GM19239 (cell line): ENCODE measurements at regions not wholly inside any gene's neighbourhood (a gene's known extent, or its start where the extent isn't known, plus 50 kb on each side); places are given as distances from the start of the nearest gene placed in this dataset.

ENCODE experiments used
- DNase-seq: peaks from one replicate; pipeline ENCODE4 v3.0.0; 2011; ENCODE audit warnings: low spot score; ENCODE audit not compliant: insufficient read length
- FAIRE-seq: peaks from 2 replicates; lab custom pipeline; 2011; peaks lifted over from hg19 to GRCh38; lab: Jason Lieb, UNC

DNA sequence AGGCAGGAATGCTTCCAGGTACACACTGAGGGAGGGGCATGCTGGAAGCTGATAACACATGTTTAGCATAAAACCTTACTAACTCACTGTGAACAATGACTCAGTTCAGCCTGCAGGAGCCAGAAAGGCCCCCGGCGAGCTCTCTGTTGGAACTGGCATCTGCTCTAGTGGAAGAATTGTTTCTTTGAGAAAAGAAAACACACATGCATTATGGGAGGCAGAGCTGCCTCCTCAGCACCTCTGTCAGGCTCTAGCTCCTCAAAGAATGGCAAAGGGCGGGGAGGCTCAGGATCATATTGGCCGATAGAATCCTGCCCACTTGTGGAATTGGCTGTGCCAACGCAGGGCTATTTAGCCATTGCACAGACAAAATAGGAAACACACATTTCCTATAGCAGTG is 338.3 kb downstream of the CXCL12 start:
- no peak for FAIRE-seq
- no peak for DNase-seq

DNA sequence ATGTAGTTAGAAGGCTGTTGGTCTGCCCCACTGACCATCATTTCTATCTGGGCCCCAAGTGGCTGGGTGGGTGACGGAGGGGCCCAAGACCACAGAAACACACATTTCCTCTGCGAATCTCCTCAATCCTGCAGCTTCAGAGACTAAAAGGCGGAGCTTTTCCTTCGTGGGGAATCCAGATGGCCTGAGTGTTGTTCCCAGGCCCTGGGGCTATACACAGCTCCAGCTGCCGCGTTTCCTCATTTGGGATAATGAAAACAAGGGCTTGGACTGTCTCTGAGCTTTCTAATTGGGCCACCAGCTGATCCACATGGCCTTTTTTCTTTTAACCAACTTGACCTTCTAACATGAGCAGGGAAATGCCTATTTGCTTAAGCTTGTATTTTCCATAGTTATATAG is 339.9 kb downstream of the CXCL12 start:
- FAIRE-seq (no peak), DNase-seq (no peak)

DNA sequence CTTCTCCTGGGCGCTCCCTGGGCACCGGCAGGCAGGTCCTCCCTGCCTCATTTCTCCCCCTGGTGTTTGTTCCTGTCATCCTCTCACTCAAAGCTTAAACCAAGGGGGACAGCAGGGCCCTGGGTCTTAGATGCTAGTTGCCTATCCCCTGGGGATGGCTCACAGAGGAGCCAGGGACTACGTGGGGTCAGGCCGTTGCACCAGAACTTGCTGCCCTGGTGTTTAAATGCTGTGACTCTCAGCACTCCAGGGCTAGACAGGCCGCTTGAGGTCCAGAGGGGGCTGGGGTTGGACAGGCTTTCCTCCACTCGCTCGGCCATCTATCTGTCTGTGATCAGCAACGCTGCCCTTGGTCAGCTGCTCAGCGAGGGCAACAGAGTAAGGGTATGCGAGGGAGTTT is 340.3 kb downstream of the CXCL12 start:
- FAIRE-seq (no peak), DNase-seq (no peak)

DNA sequence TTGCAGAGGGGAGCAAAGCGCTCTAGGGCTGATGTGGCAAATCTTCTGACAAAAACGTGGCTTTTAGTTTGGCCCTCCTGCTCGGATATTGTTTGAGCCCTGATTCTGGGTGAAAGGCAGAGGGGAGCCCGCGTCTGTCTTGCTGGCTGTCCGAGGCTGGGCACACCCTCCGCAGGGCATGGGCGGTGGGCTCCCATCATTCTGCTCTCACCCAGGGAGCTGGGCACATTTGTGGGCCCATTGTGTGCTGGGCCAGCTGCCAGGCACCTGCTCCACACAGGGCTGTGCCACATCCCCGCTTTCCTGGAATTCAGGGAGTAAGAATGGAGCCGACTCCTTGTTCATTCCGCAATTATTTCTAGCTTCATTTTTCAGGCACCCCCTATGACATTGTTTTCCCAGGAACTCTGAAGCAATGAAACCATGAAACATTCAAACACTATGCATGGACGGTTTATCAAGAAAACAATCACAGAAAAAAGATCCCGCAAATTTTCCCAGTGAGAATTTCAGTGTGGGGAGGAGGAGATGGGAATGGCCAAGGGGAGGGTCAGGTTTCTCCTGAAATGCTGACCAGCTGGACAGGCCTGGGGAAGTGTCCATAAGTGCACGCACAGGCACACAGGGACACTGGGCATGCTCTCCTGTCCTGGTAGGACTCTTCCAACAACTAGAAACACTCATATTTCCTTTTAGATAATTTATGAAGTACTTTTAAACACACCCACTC is 341.1 kb downstream of the CXCL12 start:
- no peak for FAIRE-seq

DNA sequence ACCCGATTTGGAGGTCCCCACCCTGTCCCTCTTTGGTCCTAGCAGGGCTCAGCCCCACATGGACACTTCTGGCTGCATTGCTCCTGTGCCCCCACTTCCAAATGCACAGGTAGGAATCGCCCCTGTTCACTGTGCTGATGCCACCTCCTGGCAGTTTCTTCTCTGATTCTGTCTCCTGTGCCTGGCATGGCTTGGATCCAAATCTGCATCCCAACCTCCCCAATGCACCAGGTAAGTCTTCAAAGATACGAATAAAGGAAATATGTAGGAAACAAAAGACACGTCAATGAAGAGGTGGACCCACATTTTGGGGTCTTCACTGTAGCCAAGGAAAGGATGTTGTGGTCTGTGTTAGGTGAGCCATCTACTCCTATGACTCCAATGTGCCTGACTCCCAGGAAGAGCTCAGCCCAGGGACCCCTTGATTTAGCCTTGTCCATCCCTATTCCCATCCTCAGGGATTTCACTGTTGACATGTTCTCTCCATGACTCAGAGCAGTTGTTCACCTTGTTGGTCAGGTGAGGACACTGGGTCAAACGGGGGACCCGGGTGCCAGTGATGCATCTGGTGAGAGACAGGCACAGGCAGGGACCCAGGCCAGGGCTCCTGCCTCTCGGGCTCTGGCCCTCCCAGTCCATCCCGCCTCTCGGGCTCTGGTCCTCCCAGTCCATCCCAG is 341.8 kb downstream of the CXCL12 start:
- FAIRE-seq = no peak

More for the DNA sequence above, 341.1 kb downstream of the CXCL12 start:
- DNase-seq = no peak

DNA sequence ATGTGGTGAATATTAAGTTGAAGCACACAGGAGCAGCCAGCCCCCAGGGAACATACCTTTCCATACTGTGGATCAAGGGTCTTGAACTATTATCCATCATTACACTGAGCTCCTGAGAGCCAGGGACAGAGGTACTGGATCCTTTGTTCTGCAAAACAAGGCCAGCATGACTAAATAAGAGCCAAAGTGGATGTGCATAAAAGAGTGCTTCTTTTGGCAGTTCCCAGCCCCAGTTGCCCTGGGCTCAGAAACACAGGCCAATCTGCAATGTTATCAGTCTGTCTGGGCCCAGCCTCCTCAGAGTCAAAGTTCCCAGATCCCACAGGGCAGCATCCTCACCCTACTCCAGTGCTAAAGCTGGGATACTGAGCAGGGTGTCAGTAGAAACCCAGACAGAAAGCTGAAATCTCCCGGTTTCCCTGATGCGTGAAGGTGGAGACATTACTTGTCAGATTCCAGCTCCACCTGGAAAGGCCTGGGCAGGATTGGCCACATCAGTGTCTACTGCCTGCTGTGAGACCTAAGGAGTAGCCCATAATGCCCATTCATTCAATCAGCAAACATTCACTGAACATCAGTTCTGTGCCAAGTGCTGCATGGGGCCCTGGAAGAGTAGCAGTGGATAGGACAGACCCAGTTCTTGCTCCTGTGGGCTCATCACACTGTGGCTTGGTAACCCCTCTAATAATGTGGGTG is 342.7 kb downstream of the CXCL12 start:
- no peak for DNase-seq
- no peak for FAIRE-seq

More for the DNA sequence above, 341.8 kb downstream of the CXCL12 start:
- no peak for DNase-seq

DNA sequence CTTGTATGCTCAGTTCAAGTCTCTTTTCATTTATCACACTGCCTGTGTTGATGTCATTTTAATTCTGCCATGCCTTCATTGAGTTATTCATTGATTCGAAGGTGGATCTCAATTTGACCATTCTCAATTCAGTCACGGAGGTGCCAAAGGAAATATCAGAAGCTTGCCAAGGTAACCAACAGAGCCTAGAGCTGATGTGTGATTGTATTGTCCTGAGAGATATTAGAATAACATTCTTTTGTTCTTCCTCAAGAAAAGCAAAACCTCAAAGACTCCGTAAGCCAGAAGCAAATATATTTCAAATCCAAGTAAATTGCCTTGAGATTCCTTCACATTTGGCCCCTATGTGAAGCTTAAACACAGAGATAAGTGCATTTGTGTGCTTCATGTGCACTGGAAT is 345.3 kb downstream of the CXCL12 start:
- no peak for DNase-seq
- FAIRE-seq = no peak

DNA sequence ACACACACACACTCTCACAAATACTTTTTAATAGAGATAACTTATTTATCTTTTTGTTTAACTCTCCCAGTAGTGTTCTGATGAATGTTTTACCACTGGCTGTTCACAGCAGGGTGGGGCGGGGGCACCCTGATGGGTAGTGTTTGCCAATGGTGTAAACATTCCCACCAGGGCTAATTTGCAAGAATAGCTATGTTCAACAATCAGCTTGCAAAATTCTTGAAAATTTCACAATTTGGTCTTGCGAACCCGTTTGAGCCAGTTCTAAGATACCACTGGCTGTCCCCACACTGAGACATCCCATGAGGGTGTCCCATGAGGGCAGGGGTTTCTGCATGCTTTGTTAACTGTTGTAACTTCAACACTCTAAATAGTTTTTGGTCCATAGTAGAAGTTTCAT is 348.5 kb downstream of the CXCL12 start:
- DNase-seq (no peak), FAIRE-seq (no peak)

DNA sequence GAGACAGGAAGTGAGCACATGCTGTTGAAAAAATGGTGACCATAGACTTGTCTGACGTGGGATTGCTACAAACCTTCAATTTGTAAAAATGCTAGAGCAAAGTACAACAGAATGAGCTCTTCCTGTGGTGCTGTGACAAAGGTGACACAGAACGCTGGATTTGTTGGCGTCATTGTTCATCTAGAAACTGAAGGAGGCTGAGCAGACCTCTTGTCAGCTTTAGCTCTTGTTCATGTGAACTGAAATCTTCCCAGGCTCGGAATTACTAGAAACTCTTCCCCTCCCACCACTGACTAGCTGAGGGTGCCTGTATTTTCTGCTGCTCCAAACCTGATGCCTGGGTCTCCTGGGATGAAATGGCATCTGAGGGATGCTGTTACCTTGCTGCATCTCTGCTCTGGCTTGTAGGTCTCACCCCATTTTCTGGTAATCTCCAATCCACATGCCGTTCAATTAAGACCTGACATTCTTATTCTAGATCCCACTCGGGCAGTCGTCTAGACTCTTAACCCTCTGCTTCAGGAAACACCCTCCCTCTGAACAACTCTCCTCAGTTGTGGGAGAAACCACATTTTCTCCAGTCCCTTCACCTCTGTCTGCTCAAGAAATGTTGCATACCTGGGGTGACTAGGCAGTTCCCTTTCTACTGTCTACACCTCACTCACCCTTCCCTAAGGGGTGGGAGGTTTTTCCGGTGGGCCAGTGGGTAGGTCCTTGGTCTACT is 349.3 kb downstream of the CXCL12 start:
- DNase-seq = no peak
- FAIRE-seq = no peak

DNA sequence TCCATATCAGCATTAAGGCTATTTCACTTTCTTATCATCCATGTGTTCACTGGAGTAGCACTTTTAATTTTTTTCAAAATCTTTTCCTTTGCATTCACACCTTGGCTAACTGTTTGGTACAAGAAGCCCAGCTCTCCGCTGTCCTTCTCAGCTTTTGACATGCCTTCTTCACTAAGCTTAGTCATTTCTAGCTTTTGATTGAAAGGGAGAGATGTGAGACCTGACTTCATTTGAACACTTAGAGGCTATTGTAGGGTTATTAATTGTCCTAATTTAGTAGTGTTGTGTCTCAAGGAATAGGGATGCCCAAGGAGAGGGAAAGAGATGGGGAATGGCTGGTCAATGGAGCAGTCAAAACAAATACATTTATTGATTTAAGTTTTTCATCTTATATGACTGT is 350.0 kb downstream of the CXCL12 start:
- DNase-seq (no peak), FAIRE-seq (no peak)

DNA sequence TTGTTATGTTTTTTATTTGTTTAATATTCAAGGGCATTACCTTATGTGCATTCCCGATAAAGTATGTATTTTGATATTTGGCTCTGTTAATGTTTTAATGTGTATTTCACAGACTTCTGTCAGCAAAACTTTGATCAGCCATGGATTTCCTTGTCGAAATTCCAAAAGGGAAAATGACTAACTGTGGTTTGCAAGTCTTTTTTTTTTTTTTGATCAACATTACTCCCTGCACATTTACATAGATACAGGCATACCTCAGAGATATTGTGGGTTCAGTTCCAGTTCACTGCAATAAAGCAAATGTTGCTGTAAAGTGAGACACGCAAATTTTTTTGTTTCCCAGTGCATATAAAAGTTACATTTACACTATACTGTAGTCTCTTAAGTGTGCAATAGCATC is 351.9 kb downstream of the CXCL12 start:
- DNase-seq = no peak
- no peak for FAIRE-seq

DNA sequence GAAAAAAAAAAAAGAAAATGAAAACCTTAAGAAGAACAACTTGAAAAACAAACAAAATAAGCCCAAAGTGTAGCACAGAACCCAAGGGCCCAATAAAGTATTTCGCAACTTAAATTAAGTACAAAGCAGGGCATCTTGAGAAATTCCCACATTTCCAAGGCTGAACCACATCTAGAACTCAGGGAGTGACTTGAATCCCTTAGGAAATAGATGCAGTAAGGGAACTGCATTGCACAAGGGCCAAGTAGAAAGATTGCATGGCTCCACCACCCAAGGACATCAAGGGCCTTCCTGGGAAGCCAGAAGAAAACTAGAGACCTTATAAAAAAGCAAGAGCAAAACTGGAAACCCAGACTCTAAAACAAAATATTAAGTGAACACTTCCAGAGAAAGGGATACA is 352.7 kb downstream of the CXCL12 start:
- FAIRE-seq (no peak), DNase-seq (no peak)

DNA sequence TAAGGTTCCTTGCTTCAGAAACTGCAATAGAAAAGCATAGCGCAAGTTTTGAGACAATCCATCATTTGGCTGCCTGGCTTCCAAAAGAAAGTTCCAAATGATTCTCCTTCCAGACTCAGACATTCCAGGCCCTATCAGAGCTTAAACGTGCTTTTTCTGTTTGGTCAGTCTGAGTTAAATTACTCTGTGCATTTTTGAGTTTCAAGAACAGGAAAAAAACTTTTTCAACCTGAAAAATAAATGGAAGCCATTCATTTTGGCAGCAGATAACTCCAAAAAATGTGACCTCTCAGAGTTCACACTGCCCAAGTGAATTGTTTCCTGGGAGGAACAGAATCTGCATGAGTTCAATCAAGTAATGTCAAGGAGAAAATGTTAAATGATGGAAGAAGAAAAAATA is 354.2 kb downstream of the CXCL12 start:
- FAIRE-seq = no peak
- DNase-seq = no peak

DNA sequence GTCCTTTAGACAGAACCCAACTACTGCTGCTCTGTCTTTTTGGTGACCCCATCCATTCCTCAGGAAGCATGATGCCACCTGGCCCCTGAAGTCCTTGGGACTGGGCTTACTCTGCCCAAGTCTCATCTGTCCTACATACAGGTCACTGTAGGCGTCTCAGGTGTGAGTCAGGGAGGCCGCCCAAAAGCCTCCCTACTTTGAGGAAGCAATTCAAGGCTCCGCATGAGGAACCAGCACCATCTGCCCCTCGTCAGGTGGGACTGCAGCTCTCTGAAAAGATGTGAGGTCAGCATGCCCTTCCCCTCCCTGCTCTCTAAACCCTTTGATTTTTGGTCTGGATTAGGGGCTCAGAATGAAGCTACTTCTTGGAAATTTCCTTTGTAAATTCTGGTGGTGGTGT is 354.8 kb downstream of the CXCL12 start:
- FAIRE-seq (no peak), DNase-seq (no peak)

DNA sequence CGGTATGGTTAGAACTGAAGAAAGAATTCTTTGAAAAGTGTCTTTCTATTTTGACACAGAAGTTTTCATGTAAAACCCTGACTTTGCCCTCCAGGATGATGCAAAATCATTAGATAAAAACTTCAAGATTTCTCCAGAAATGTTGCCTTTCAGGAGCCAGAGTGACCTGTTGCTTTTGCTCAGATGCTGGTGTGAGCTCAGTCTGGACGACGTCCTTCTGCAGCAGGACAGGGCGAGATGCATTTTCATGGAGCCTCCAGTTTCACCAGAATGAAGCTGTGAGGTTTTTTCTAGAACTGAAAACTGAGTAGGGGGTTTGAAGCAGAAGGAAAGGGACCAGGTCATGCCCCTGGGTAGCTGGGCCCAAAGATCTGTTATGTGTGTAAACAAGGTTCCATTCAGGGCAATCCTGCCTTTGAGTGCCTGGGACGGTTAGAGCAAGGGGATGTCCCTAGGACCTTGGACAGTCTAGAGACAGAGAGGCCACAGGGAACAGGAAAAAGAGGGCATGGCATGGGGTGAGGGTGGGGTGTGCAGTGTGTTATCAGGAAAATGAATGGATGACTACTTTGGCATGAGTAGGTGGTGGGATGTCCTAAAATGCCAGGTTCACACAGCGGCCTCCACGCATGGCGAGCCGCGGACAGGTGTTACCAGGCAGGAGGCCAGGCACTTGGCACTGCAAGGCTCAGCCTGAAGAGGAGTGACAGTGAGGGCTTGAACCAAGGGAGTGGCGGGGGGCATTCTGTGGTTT is 356.3 kb downstream of the CXCL12 start:
- FAIRE-seq = no peak
- DNase-seq = no peak

DNA sequence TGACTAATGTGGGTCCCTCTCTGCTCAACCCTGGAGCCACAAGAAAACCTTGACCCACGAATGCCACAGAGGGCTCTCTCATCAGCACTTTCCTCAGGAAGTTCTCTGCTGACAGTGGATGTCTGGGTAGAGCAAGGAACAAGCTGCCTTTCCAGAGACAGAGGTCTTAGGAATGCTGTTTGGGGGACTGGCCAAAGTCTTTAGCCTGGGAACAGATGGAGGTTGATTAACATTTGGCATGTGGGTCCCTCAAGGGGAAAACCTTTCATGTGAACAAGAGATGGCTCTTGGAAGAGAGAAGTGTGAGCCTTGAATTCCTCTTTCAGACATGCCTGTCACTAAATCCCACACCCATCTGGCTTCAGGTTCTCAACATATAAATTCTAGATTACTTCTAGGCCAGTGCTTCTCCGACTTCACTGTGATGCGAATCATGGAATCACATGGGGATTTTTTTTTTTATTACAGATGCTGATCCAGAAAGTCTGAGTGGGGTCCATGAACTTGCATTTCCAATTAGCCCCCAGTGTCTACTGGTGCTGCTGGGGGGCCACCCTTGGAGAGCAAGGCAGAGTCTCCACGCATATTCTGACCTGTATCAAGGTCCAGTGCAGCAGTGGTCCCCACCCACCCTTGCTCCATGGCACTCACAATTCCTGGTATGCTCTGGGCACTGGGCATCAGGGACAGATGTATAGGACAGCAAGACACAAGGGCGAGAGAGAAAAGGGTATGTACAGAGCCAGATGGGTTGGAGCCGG is 360.4 kb downstream of the CXCL12 start:
- FAIRE-seq (no peak), DNase-seq (no peak)

DNA sequence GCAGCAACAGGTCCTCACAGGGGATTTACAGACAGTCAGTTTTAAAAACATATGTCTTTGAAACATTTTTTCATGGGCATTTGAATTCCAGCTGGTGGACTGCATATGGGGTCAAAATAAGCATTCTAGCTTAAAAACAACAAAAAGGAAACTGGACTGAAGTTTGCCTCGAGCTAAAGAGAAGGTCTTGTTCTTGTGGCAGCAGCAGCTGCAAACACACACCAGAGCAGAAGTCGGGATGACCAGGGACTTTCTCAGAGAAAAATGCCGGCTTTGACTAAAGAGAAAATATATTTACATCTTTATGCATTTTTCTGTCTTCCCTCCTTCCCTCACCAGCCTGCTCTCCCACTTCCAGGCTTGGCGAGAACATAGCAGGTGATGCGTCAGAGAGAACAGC is 361.4 kb downstream of the CXCL12 start:
- no peak for DNase-seq
- no peak for FAIRE-seq

DNA sequence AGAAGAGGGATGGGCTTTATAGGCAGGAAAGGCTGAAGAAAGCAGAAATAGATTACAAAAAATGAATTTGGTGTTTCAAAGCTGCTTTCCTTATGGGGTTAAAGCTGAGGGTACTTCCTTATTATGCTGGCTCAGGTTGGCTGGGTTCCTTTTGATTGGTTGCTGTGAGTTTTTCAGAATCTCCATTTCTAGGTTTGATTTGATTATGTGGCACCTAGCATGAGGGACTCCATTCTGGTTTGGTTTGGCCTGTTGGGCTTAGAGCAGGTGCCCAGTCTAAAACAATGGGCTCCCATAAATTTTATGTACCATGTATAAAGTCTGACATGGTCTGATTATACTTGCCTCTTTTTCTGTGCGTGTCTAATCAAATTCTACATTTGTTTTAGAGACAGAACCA is 362.7 kb downstream of the CXCL12 start:
- FAIRE-seq (no peak), DNase-seq (no peak)

DNA sequence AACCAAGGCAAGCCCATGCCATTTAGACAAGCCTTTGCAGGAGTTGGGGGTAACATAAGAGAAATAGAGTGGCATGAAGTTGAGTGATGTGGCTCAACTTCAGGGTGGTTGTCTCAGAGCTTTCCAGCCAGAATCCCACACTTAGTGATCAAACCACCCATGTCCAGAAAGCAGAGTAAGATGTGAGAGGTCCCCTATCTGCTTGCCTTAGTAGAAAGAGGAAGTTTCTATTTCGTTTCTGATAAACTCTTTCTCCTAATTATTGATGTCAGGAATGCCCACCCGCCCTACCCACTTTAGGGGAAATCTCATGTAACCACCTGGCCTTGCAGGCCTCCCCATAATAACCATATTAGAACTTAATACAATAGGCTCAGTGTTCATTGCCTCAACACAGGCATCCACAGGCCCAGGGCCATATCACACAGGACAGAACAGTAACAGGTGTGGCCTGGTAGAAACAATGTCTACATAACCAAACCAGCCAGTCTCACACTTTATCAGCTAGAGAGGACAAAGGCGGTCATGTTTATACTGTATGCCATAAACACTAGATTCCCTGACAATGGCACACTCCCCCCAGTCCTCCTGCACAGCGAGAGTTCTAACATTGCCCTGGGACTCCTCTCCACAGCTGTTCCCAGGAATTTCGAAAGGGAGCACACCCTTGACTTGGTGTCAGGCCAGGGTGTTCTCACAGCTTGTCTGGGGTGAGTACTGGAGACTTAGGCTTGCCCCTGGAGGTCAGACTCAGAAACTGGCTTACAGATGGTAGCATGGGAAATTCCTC is 364.4 kb downstream of the CXCL12 start:
- DNase-seq (no peak), FAIRE-seq (peak; percentile 47)
